MCF 10A (cell line): ENCODE measurements at regions not wholly inside any gene's neighbourhood (a gene's known extent, or its start where the extent isn't known, plus 50 kb on each side); places are given as distances from the start of the nearest gene placed in this dataset.

Source experiments
- BruUV-seq: library from RNA; stranded (reverse); fragments of 400-500 nt; replicated peaks from 2 replicates; lab custom pipeline; 2021; lab: Mats Ljungman, UMichigan
- CTCF ChIA-PET: fragments of 300-600 bp; sonication (Branson Sonifier 250); formaldehyde crosslinking; extraction: SDS; loops from one replicate; lab custom pipeline; 2021; ENCODE audit warnings: antibody characterized with exemption, inconsistent platforms; lab: Yijun Ruan, JAX
- POLR2A ChIA-PET: fragments of 300-600, 350-650 bp; sonication (Branson Sonifier 250); formaldehyde crosslinking; extraction: SDS; loops from one replicate; lab custom pipeline; 2020; ENCODE audit warnings: antibody characterized with exemption, inconsistent platforms; lab: Yijun Ruan, JAX
- DNase-seq: peaks from one replicate; pipeline ENCODE4 v3.0.0-alpha.2; 2018; ENCODE audit not compliant: unreplicated experiment
- H3K27ac Mint-ChIP-seq: one replicate; pipeline ENCODE4 v1.8.0; 2022; ENCODE audit warnings: mild to moderate bottlenecking, low read depth, mixed read lengths; ENCODE audit not compliant: unreplicated experiment
- H3K27me3 Mint-ChIP-seq: one replicate; pipeline ENCODE4 v1.8.0; 2022; ENCODE audit warnings: mixed read lengths; ENCODE audit not compliant: insufficient read depth, unreplicated experiment
- H3K36me3 Mint-ChIP-seq: one replicate; pipeline ENCODE4 v1.8.0; 2022; ENCODE audit warnings: mild to moderate bottlenecking, moderate library complexity, mixed read lengths; ENCODE audit not compliant: insufficient read depth, unreplicated experiment
- H3K4me1 Mint-ChIP-seq: one replicate; pipeline ENCODE4 v1.8.0; 2022; ENCODE audit warnings: mixed read lengths; ENCODE audit not compliant: insufficient read depth, unreplicated experiment
- H3K4me3 Mint-ChIP-seq: one replicate; pipeline ENCODE4 v1.8.0; 2022; ENCODE audit warnings: mild to moderate bottlenecking, moderate library complexity, mixed read lengths; ENCODE audit not compliant: unreplicated experiment
- H3K9me3 Mint-ChIP-seq: one replicate; pipeline ENCODE4 v1.8.0; 2022; ENCODE audit warnings: mixed read lengths; ENCODE audit not compliant: unreplicated experiment
- CTCF ChIP-seq: fragments of 200-600 bp; IDR thresholded peaks from one replicate; pipeline ENCODE4 v1.8.0; 2022; ENCODE audit warnings: antibody characterized with exemption, mild to moderate bottlenecking; ENCODE audit not compliant: unreplicated experiment
- intact Hi-C: fragments of 100-400 bp; cut with micrococcal nuclease; formaldehyde crosslinking; loops from 2 replicates; pipeline ENCODE4 v1.14.1; 2022

GRCh38 chr6:33896391-33897188, 92.8 kb upstream of the MLN start:
- DNase-seq, result no peak
- intact Hi-C loops, result no loop called here
- POLR2A ChIA-PET, result no interaction called here
- Mint-ChIP-seq H3K27me3 (peaks cover 53% of the 10 kb centered on the region), H3K4me3 (no peak overlapping the region), H3K27ac (no peak overlapping the region), H3K9me3 (no peaks in the 10 kb centered on the region), H3K4me1 (no peaks in the 10 kb centered on the region), H3K36me3 (no peaks in the 10 kb centered on the region)
- no TSS peak for BruUV-seq
- CTCF ChIA-PET, result no interaction called here
- no peak for TF ChIP-seq CTCF

GRCh38 chr6:33895988-33896387, 92.2 kb upstream of the MLN start:
- TF ChIP-seq CTCF, result no peak
- no peak overlapping the region for H3K27ac Mint-ChIP-seq
- H3K4me3 Mint-ChIP-seq, result no peak overlapping the region
- H3K27me3 Mint-ChIP-seq, result peaks cover 53% of the 10 kb centered on the region
- H3K4me1 Mint-ChIP-seq, result no peaks in the 10 kb centered on the region
- no TSS peak for BruUV-seq
- H3K36me3 Mint-ChIP-seq, result no peaks in the 10 kb centered on the region
- intact Hi-C loops, result no loop called here
- CTCF ChIA-PET, result interaction anchor here (0.5 kb wide), 1 partner anchor 403 kb away, joined by 4 read pairs; no protein-coding TSS in a partner anchor
- H3K9me3 Mint-ChIP-seq, result no peaks in the 10 kb centered on the region
- no peak for DNase-seq
- POLR2A ChIA-PET, result no interaction called here

GRCh38 chr6:33895296-33895695, 91.5 kb upstream of the MLN start:
- POLR2A ChIA-PET, result no interaction called here
- H3K36me3 Mint-ChIP-seq, result no peaks in the 10 kb centered on the region
- intact Hi-C loops, result no loop called here
- no peak for DNase-seq
- H3K4me1 Mint-ChIP-seq, result no peaks in the 10 kb centered on the region
- BruUV-seq, result no TSS peak
- TF ChIP-seq CTCF, result no peak
- CTCF ChIA-PET, result interaction anchor here (0.6 kb wide), 1 partner anchor 45 kb away, joined by 3 read pairs; no protein-coding TSS in a partner anchor
- H3K27ac Mint-ChIP-seq, result no peak overlapping the region
- H3K9me3 Mint-ChIP-seq, result no peaks in the 10 kb centered on the region
- no peak overlapping the region for H3K4me3 Mint-ChIP-seq
- peaks cover 53% of the 10 kb centered on the region for H3K27me3 Mint-ChIP-seq

- H3K4me3 Mint-ChIP-seq, result no peak overlapping the region
- CTCF ChIA-PET, result interaction anchor here (0.5 kb wide), 1 partner anchor 260 kb away, joined by 3 read pairs; no protein-coding TSS in a partner anchor
- POLR2A ChIA-PET, result no interaction called here
- no TSS peak for BruUV-seq
- TF ChIP-seq CTCF, result no peak
- no peaks in the 10 kb centered on the region for H3K36me3 Mint-ChIP-seq
- no peaks in the 10 kb centered on the region for H3K9me3 Mint-ChIP-seq
- intact Hi-C loops, result no loop called here
- H3K4me1 Mint-ChIP-seq, result no peaks in the 10 kb centered on the region
- no peak overlapping the region for H3K27ac Mint-ChIP-seq
- peaks cover 53% of the 10 kb centered on the region for H3K27me3 Mint-ChIP-seq
- no peak for DNase-seq
Measured at GRCh38 chr6:33894438-33894837, 90.6 kb upstream of the MLN start.
